GM18520 (cell line): ENCODE measurements at regions not wholly inside any gene's neighbourhood (a gene's known extent, or its start where the extent isn't known, plus 50 kb on each side); places are given as distances from the start of the nearest gene placed in this dataset.
"Not testable (repeated sequence)": the region's sequence is repeated elsewhere in the genome, so short reads cannot be mapped to it uniquely, and the experiment has no call there.

ENCODE experiments used
- ATAC-seq: cut with Tn5 transposase; IDR thresholded peaks from one replicate; pipeline ENCODE4 v1.9.1; 2021; ENCODE audit not compliant: unreplicated experiment

GRCh38 chr6:4510317-4510716 is 265.9 kb upstream of the CDYL start:
- no peak for ATAC-seq

- no peak for ATAC-seq
These were observed 266.7 kb upstream of the CDYL start for GRCh38 chr6:4509506-4509905.

GRCh38 chr6:4506792-4507191 is 269.4 kb upstream of the CDYL start:
- no peak for ATAC-seq

GRCh38 chr6:4506223-4506622 is 270.0 kb upstream of the CDYL start:
- ATAC-seq = no peak

- no peak for ATAC-seq
These were observed 271.5 kb upstream of the CDYL start for GRCh38 chr6:4504700-4505099.

- no peak for ATAC-seq
These were observed 272.5 kb upstream of the CDYL start for GRCh38 chr6:4503700-4504099.

- no peak for ATAC-seq
These were observed 279.9 kb upstream of the CDYL start for GRCh38 chr6:4496284-4496683.

- ATAC-seq = no peak
These were observed 284.5 kb upstream of the CDYL start for GRCh38 chr6:4491501-4492260.

- no peak for ATAC-seq
These were observed 286.7 kb upstream of the CDYL start for GRCh38 chr6:4489538-4489937.

- ATAC-seq = no peak
These were observed 287.8 kb upstream of the CDYL start for GRCh38 chr6:4488389-4488788.

- no peak for ATAC-seq
These were observed 288.7 kb upstream of the CDYL start for GRCh38 chr6:4487538-4487937.

GRCh38 chr6:4486568-4487315 is 289.5 kb upstream of the CDYL start:
- no peak for ATAC-seq

GRCh38 chr6:4485735-4486134 is 290.5 kb upstream of the CDYL start:
- no peak for ATAC-seq

GRCh38 chr6:4482461-4482860 is 293.7 kb upstream of the CDYL start:
- ATAC-seq = no peak

- ATAC-seq = no peak
These were observed 295.1 kb upstream of the CDYL start for GRCh38 chr6:4480788-4481735.

- ATAC-seq = no peak
These were observed 298.1 kb upstream of the CDYL start for GRCh38 chr6:4478098-4478497.

- ATAC-seq = no peak
These were observed 301.4 kb upstream of the CDYL start for GRCh38 chr6:4474810-4475209.

GRCh38 chr6:4472969-4473642 is 303.1 kb upstream of the CDYL start:
- ATAC-seq = no peak

- no peak for ATAC-seq
These were observed 304.0 kb upstream of the CDYL start for GRCh38 chr6:4472222-4472621.

- not testable (repeated sequence) for ATAC-seq
These were observed 304.7 kb upstream of the CDYL start for GRCh38 chr6:4471515-4471914.

- no peak for ATAC-seq
These were observed 305.4 kb upstream of the CDYL start for GRCh38 chr6:4470698-4471210.
